A549 (cell line): ENCODE measurements at regions not wholly inside any gene's neighbourhood (a gene's known extent, or its start where the extent isn't known, plus 50 kb on each side); places are given as distances from the start of the nearest gene placed in this dataset.

Experiments used
- POLR2A ChIP-seq: IDR thresholded peaks from 2 replicates; pipeline ENCODE4 v1.6.1; 2012; ENCODE audit warnings: mild to moderate bottlenecking, low read length
- POLR2AphosphoS2 ChIP-seq: conservative IDR thresholded peaks from 2 replicates; pipeline ENCODE4 v1.6.1; 2012; ENCODE audit warnings: low read length, improper control_type of control experiment, inconsistent platforms
- RCOR1 ChIP-seq: fragments of 150-350 bp; IDR thresholded peaks from 2 replicates; pipeline ENCODE4 v1.6.1; 2014; ENCODE audit warnings: antibody characterized with exemption, low read length, low read depth
- TF ChIP-seq, protein P1 (sequence below): fragments of >200 bp; sonication (Bioruptor Twin); formaldehyde crosslinking; IDR thresholded peaks from 3 replicates; pipeline ENCODE4 v1.5.1; 2016

- TF ChIP-seq, protein P1, sequence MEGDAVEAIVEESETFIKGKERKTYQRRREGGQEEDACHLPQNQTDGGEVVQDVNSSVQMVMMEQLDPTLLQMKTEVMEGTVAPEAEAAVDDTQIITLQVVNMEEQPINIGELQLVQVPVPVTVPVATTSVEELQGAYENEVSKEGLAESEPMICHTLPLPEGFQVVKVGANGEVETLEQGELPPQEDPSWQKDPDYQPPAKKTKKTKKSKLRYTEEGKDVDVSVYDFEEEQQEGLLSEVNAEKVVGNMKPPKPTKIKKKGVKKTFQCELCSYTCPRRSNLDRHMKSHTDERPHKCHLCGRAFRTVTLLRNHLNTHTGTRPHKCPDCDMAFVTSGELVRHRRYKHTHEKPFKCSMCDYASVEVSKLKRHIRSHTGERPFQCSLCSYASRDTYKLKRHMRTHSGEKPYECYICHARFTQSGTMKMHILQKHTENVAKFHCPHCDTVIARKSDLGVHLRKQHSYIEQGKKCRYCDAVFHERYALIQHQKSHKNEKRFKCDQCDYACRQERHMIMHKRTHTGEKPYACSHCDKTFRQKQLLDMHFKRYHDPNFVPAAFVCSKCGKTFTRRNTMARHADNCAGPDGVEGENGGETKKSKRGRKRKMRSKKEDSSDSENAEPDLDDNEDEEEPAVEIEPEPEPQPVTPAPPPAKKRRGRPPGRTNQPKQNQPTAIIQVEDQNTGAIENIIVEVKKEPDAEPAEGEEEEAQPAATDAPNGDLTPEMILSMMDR = no peak
- no peak for TF ChIP-seq RCOR1
- no peak for TF ChIP-seq POLR2A
- no peak for TF ChIP-seq POLR2AphosphoS2
These were observed 136.5 kb upstream of the CCL2 start for GRCh38 chr17:34118564-34118963.
